ENCODE measurements at regions not wholly inside any gene's neighbourhood (a gene's known extent, or its start where the extent isn't known, plus 50 kb on each side); places are given as distances from the start of the nearest gene placed in this dataset.
"Not testable (repeated sequence)": the region's sequence is repeated elsewhere in the genome, so short reads cannot be mapped to it uniquely, and the experiment has no call there.

GRCh38 chr7:131726686-131727085 is 170.3 kb upstream of the PODXL start:
- DNase-seq (ENCODE audit: low read depth), result no peak

- no peak for DNase-seq (ENCODE audit: low read depth)
These were observed 169.6 kb upstream of the PODXL start for GRCh38 chr7:131726031-131726430.

GRCh38 chr7:131724776-131725345 is 168.4 kb upstream of the PODXL start:
- no peak for DNase-seq (ENCODE audit: low read depth)

- no peak for DNase-seq (ENCODE audit: low read depth)
These were observed 167.5 kb upstream of the PODXL start for GRCh38 chr7:131723926-131724325.

- no peak for DNase-seq (ENCODE audit: low read depth)
These were observed 165.9 kb upstream of the PODXL start for GRCh38 chr7:131722371-131722770.

GRCh38 chr7:131721660-131722059 is 165.2 kb upstream of the PODXL start:
- DNase-seq (ENCODE audit: low read depth), result no peak

- DNase-seq (ENCODE audit: low read depth), result no peak
These were observed 164.3 kb upstream of the PODXL start for GRCh38 chr7:131720703-131721102.

GRCh38 chr7:131717181-131717580 is 160.8 kb upstream of the PODXL start:
- DNase-seq (ENCODE audit: low read depth), result no peak

- DNase-seq (ENCODE audit: low read depth), result no peak
These were observed 142.9 kb upstream of the PODXL start for GRCh38 chr7:131699323-131699722.

- no peak for DNase-seq (ENCODE audit: low read depth)
These were observed 135.9 kb upstream of the PODXL start for GRCh38 chr7:131692131-131692960.

GRCh38 chr7:131691454-131692130 is 135.2 kb upstream of the PODXL start:
- no peak for DNase-seq (ENCODE audit: low read depth)

- no peak for DNase-seq (ENCODE audit: low read depth)
These were observed 134.0 kb upstream of the PODXL start for GRCh38 chr7:131690441-131690840.

GRCh38 chr7:131689662-131690234 is 133.3 kb upstream of the PODXL start:
- DNase-seq (ENCODE audit: low read depth), result no peak

- peak; percentile 20 for DNase-seq (ENCODE audit: low read depth)
These were observed 132.6 kb upstream of the PODXL start for GRCh38 chr7:131688738-131689661.

GRCh38 chr7:131687296-131687695 is 130.9 kb upstream of the PODXL start:
- DNase-seq (ENCODE audit: low read depth), result no peak

GRCh38 chr7:131686833-131687232 is 130.4 kb upstream of the PODXL start:
- DNase-seq (ENCODE audit: low read depth), result no peak

- no peak for DNase-seq (ENCODE audit: low read depth)
These were observed 127.2 kb upstream of the PODXL start for GRCh38 chr7:131683536-131684125.

- no peak for DNase-seq (ENCODE audit: low read depth)
These were observed 125.5 kb upstream of the PODXL start for GRCh38 chr7:131681961-131682360.

GRCh38 chr7:131679071-131679470 is 122.6 kb upstream of the PODXL start:
- not testable (repeated sequence) for DNase-seq (ENCODE audit: low read depth)

- DNase-seq (ENCODE audit: low read depth), result not testable (repeated sequence)
These were observed 120.4 kb upstream of the PODXL start for GRCh38 chr7:131676850-131677249.

- no peak for DNase-seq (ENCODE audit: low read depth)
These were observed 117.7 kb upstream of the PODXL start for GRCh38 chr7:131674131-131674530.
